Mesenchymal stem cell (in vitro differentiated cells and primary cell): ENCODE measurements at regions not wholly inside any gene's neighbourhood (a gene's known extent, or its start where the extent isn't known, plus 50 kb on each side); places are given as distances from the start of the nearest gene placed in this dataset.
"Not testable (repeated sequence)": the region's sequence is repeated elsewhere in the genome, so short reads cannot be mapped to it uniquely, and the experiment has no call there.

Experiments used
- DNase-seq: peaks from one replicate; pipeline ENCODE4 v3.0.0-alpha.2; 2013
- H2AFZ ChIP-seq: one replicate; pipeline ENCODE4 v1.6.1; 2013; ENCODE audit warnings: low read depth, mild to moderate bottlenecking, control low read depth, inconsistent platforms, low read length, moderate library complexity
- H2AK5ac ChIP-seq: 2 replicates; pipeline ENCODE4 v1.6.1; 2013; ENCODE audit warnings: low read length, moderate library complexity, mild to moderate bottlenecking, inconsistent platforms; ENCODE audit not compliant: severe bottlenecking
- H2BK120ac ChIP-seq: one replicate; pipeline ENCODE4 v1.6.1; 2013; ENCODE audit warnings: low read depth, mild to moderate bottlenecking, inconsistent platforms, low read length, moderate library complexity
- H2BK12ac ChIP-seq, 2 experiments: one replicate each; pipeline ENCODE4 v1.6.1; 2013; ENCODE audit warnings: inconsistent platforms in 2 of 2, low read length in 2 of 2, mild to moderate bottlenecking in 2 of 2, moderate library complexity in 2 of 2, control low read depth in 1 of 2
- H2BK15ac ChIP-seq: one replicate; pipeline ENCODE4 v1.6.1; 2013; ENCODE audit warnings: mild to moderate bottlenecking, low read depth, inconsistent platforms; ENCODE audit not compliant: poor library complexity, severe bottlenecking
- H2BK5ac ChIP-seq: 2 replicates; pipeline ENCODE4 v1.6.1; 2013; ENCODE audit warnings: low read depth, mild to moderate bottlenecking, low read length, control low read depth, inconsistent platforms; ENCODE audit not compliant: poor library complexity, severe bottlenecking
- H3K14ac ChIP-seq, 2 experiments: one replicate each; pipeline ENCODE4 v1.6.1; 2013; ENCODE audit warnings: inconsistent platforms in 2 of 2, low read length in 2 of 2, control low read depth in 1 of 2, mild to moderate bottlenecking in 1 of 2, moderate library complexity in 1 of 2
- H3K18ac ChIP-seq, 2 experiments: one replicate each; pipeline ENCODE4 v1.6.1; 2013; ENCODE audit warnings: inconsistent platforms in 2 of 2, low read length in 2 of 2, control low read depth in 1 of 2, low read depth in 1 of 2, mild to moderate bottlenecking in 1 of 2
- H3K23ac ChIP-seq, 2 experiments: one replicate each; pipeline ENCODE4 v1.6.1; 2013; ENCODE audit warnings: inconsistent platforms in 2 of 2, low read length in 2 of 2, mild to moderate bottlenecking in 2 of 2, moderate library complexity in 2 of 2, control low read depth in 1 of 2
- H3K27ac ChIP-seq: 2 replicates; pipeline ENCODE4 v1.5.1; 2013; ENCODE audit warnings: mild to moderate bottlenecking, moderate library complexity, low read length, control low read depth, inconsistent platforms; ENCODE audit not compliant: poor library complexity, severe bottlenecking
- H3K27me3 ChIP-seq, 2 experiments: 2 replicates each; pipeline versions ENCODE4 v1.6.1 to v1.7.0; 2013; ENCODE audit warnings: low read length in 2 of 2, mild to moderate bottlenecking in 2 of 2, moderate library complexity in 2 of 2, control low read depth in 1 of 2, inconsistent platforms in 1 of 2; ENCODE audit not compliant: control insufficient read depth in 1 of 2, insufficient read depth in 1 of 2
- H3K36me3 ChIP-seq, 2 experiments: 2 replicates each; pipeline versions ENCODE4 v1.6.1 to v1.7.0; 2013; ENCODE audit warnings: low read length in 2 of 2, control low read depth in 1 of 2, inconsistent platforms in 1 of 2, low read depth in 1 of 2, mild to moderate bottlenecking in 1 of 2; ENCODE audit not compliant: insufficient read depth in 2 of 2, control insufficient read depth in 1 of 2
- H3K4ac ChIP-seq, 2 experiments: one replicate each; pipeline ENCODE4 v1.6.1; 2013; ENCODE audit warnings: inconsistent platforms in 2 of 2, low read length in 2 of 2, mild to moderate bottlenecking in 2 of 2, moderate library complexity in 2 of 2, control low read depth in 1 of 2, low read depth in 1 of 2
- H3K4me1 ChIP-seq: 2 replicates; pipeline ENCODE4 v1.6.1; 2013; ENCODE audit warnings: low read depth, low read length, control low read depth; ENCODE audit not compliant: control insufficient read depth, insufficient read depth
- H3K4me2 ChIP-seq: 2 replicates; pipeline ENCODE4 v1.6.1; 2013; ENCODE audit warnings: low read length, mild to moderate bottlenecking, inconsistent platforms; ENCODE audit not compliant: poor library complexity, severe bottlenecking
- H3K4me3 ChIP-seq, 2 experiments: 2 replicates each; pipeline versions ENCODE4 v1.5.1 to v1.7.0; 2013; ENCODE audit warnings: low read length in 2 of 2, mild to moderate bottlenecking in 2 of 2, control low read depth in 1 of 2, low read depth in 1 of 2; ENCODE audit not compliant: insufficient read depth in 1 of 2
- H3K79me1 ChIP-seq: replicated peaks from 2 replicates; pipeline ENCODE4 v1.6.1; 2013; ENCODE audit warnings: mild to moderate bottlenecking, control low read depth, low read length, inconsistent platforms; ENCODE audit not compliant: poor library complexity, severe bottlenecking
- H3K9ac ChIP-seq: 2 replicates; pipeline ENCODE4 v1.7.0; 2013; ENCODE audit warnings: mild to moderate bottlenecking, low read length, moderate library complexity
- H3K9me3 ChIP-seq: 2 replicates; pipeline ENCODE4 v1.7.0; 2013; ENCODE audit warnings: mild to moderate bottlenecking, low read length; ENCODE audit not compliant: control insufficient read depth
- H4K8ac ChIP-seq: one replicate; pipeline ENCODE4 v1.6.1; 2013; ENCODE audit warnings: inconsistent platforms, mild to moderate bottlenecking, low read length, moderate library complexity
- H4K91ac ChIP-seq: one replicate; pipeline ENCODE4 v1.6.1; 2013; ENCODE audit warnings: mild to moderate bottlenecking, low read length, inconsistent platforms
- WGBS: methylation state at CpG from one replicate; pipeline ENCODE4 v1.1.7; 2013; ENCODE audit warnings: mixed read lengths; 5-methylcytosine and 5-hydroxymethylcytosine counted together

DNA sequence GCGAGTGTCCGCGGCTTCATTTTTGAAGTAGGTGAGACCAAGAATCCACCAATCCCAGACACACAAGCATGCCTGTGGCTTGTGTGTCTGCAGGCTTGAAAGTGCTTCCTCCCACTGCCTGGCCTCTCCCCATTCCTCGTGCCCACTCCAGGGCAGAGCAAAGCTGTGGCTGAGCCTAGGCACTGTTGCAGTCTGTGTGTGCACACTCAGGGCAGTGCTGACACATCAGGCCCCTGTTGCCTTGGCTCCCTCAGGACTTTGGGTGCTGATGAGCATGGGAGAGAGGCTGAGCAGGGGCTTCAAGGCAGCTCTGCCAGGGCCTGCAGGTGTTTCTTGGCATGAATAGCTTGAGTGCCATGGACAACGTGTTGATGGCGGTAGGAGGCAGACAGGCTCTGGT lies 776.7 kb downstream of the CDH11 start:
- H3K79me1 ChIP-seq, result no peaks in the 10 kb centered on the region
- H2BK12ac ChIP-seq, result no peak overlapping the region
- H2AFZ ChIP-seq, result no peak overlapping the region
- no peaks in the 10 kb centered on the region for H3K4me1 ChIP-seq
- H3K36me3 ChIP-seq, result no peaks in the 10 kb centered on the region
- H3K18ac ChIP-seq, result no peak overlapping the region
- WGBS, result 93% methylated on average over 6 of the region's 6 CpGs
- no peak overlapping the region for H2BK5ac ChIP-seq
- H3K27me3 ChIP-seq, result no peaks in the 10 kb centered on the region
- no peak overlapping the region for H2BK15ac ChIP-seq
- H3K14ac ChIP-seq, result no peak overlapping the region
- H3K23ac ChIP-seq, result no peak overlapping the region
- H3K27ac ChIP-seq, result no peak overlapping the region
- H4K91ac ChIP-seq, result no peak overlapping the region
- H2BK120ac ChIP-seq, result no peak overlapping the region
- H4K8ac ChIP-seq, result no peak overlapping the region
- H3K4ac ChIP-seq, result no peak overlapping the region
- H2AK5ac ChIP-seq, result no peak overlapping the region
- no peak overlapping the region for H3K4me3 ChIP-seq
- H3K9ac ChIP-seq, result no peak overlapping the region
- no peak overlapping the region for H3K4me2 ChIP-seq
- no peaks in the 10 kb centered on the region for H3K9me3 ChIP-seq
- no peak for DNase-seq

DNA sequence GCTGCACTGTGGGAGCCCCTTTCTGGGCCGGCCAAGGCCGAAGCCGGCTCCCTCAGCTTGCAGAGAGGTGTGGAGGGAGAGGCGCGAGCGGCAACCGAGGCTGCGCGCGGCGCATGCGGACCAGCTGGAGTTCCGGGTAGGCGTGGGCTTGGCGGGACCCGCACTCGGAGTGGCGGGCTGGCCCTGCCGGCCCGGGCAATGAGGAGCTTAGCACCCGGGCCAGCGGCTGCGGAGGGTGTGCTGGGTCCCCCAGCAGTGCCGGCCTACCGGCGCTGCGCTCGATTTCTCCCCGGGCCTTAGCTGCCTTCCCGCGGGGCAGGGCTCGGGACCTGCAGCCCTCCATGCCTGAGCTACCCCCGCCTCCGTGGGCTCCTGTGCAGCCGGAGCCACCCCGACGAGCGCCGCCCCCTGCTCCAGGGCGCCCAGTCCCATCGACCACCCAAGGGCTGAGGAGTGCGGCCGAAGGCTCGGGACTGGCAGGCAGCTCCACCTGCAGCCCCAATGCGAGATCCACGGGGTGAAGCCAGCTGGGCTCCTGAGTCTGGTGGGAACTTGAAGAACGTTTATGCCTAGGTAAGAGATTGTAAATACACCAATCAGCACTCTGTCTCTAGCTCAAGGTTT lies 777.9 kb downstream of the CDH11 start:
- H3K36me3 ChIP-seq, H2AK5ac ChIP-seq, H3K4me3 ChIP-seq, H3K18ac ChIP-seq, H3K14ac ChIP-seq, H3K4ac ChIP-seq, H2BK120ac ChIP-seq, H4K91ac ChIP-seq, H3K9me3 ChIP-seq, H3K23ac ChIP-seq, H3K9ac ChIP-seq, H3K4me2 ChIP-seq, H2AFZ ChIP-seq, H2BK15ac ChIP-seq, H3K4me1 ChIP-seq, H3K27me3 ChIP-seq, DNase-seq, H4K8ac ChIP-seq, H3K27ac ChIP-seq, H2BK12ac ChIP-seq, H3K79me1 ChIP-seq, H2BK5ac ChIP-seq: not testable (repeated sequence)
- WGBS, result 97% methylated on average over 34 of the region's 47 CpGs

DNA sequence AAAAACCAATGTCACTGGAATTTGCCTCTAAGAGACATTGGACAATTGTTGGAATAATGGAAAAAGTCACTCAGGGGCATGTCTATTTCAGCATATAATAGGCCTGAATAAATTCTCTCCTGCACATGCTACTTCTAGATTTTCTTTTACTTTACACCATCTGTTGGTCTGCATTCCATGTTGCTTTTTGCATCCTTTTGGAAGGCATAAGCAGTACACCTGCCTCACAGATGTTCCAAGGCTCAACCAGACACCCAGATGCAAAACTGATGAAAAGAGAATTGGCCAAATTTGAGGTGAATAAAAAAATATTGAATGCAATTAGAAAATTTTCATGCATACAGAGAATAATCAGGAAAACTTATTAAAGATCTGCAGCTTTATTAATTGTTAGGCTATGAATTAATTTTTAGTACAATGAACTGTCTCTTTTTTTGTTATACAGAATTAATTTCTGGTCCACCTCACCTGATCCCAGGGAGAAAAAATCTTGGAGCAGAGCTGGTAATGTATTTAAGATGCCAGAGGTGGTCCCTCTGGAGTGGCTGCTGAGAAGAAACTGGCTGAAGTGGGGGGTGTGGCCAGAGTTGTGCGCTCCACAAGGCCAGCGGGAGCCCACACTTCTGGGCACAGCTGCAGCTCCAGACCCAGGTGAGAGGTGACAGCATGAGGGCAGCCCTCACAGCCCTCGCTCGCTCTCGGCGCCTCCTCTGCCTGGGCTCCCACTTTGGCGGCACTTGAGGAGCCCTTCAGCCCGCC lies 778.6 kb downstream of the CDH11 start:
- no peak overlapping the region for H3K23ac ChIP-seq

DNA sequence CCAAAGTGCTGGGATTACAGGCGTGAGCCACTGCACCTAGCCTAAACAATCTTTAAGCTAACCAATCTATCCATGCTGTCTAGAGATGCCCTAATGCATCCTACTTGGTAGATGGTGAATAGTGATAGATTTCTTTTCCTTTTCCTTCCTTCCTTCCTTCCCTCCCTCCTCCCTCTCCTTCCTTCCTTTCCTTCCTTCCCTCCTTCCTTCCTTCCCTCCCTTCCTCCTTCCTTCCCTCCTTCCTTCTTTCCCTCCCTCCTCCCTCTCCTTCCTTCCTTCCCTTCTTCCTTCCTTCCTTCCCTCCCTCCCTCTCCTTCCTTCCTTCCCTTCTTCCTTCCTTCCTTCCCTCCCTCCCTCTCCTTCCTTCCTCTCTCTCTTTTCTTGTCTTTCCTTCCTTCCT lies 780.5 kb downstream of the CDH11 start:
- H3K14ac ChIP-seq, H3K4me1 ChIP-seq, H3K23ac ChIP-seq, H2BK15ac ChIP-seq, H2AK5ac ChIP-seq, H4K8ac ChIP-seq, H3K4me2 ChIP-seq, H3K27me3 ChIP-seq, H3K79me1 ChIP-seq, H3K4ac ChIP-seq, DNase-seq, H2BK12ac ChIP-seq, H2BK120ac ChIP-seq, H2BK5ac ChIP-seq, H3K27ac ChIP-seq, H3K18ac ChIP-seq, H4K91ac ChIP-seq, H3K4me3 ChIP-seq, H2AFZ ChIP-seq, H3K36me3 ChIP-seq, H3K9ac ChIP-seq, H3K9me3 ChIP-seq: not testable (repeated sequence)
- WGBS, result no CpG with 5 or more reads among the region's 1 CpG

More for the DNA sequence above, 778.6 kb downstream of the CDH11 start:
- peaks cover 2% of the 10 kb centered on the region for H3K4me1 ChIP-seq
- H3K9me3 ChIP-seq, result no peaks in the 10 kb centered on the region
- DNase-seq, result no peak
- H3K14ac ChIP-seq, result no peak overlapping the region
- H3K27me3 ChIP-seq, result no peaks in the 10 kb centered on the region
- H3K4me3 ChIP-seq, result no peak overlapping the region
- no peaks in the 10 kb centered on the region for H3K79me1 ChIP-seq
- no peak overlapping the region for H2BK5ac ChIP-seq
- no peak overlapping the region for H2AFZ ChIP-seq
- no peak overlapping the region for H3K9ac ChIP-seq
- peak overlapping the region; percentile 56 for H2AK5ac ChIP-seq
- no peak overlapping the region for H3K4me2 ChIP-seq
- H4K91ac ChIP-seq, result no peak overlapping the region
- 100% methylated on average over 2 of the region's 8 CpGs for WGBS
- H2BK120ac ChIP-seq, result no peak overlapping the region
- H3K27ac ChIP-seq, result no peak overlapping the region
- H2BK15ac ChIP-seq, result no peak overlapping the region
- H3K18ac ChIP-seq, result no peak overlapping the region
- H3K4ac ChIP-seq, result no peak overlapping the region
- H4K8ac ChIP-seq, result no peak overlapping the region
- no peak overlapping the region for H2BK12ac ChIP-seq
- no peaks in the 10 kb centered on the region for H3K36me3 ChIP-seq
